ENCODE measurements at regions not wholly inside any gene's neighbourhood (a gene's known extent, or its start where the extent isn't known, plus 50 kb on each side); places are given as distances from the start of the nearest gene placed in this dataset.

DNA sequence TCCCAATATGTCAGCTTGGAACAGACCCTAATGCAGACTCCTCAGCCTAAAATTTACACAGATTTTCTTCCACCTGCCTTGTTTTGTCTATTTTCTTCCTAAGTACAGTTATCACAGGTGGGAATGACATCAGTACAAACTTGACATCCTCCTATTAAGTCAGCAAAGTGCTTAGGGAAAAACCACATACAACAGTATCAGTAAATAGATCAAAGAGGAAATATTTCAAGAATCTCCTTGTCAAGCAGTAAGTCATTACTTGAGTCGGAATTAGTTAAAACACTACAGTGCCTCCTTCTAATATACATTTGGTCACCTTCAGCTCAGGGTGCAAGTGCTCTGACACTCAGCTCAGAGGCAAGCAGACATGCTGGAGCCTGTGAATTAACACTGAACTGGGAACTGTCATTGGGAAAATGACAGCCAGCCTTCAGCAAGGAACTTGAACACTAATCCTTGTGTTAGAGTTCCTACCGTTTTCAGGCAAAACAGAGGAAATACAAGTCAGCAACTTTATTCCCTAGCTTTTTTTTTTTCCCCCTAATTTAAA, 394.3 kb upstream of the HTR2A start:
- no peaks in the 10 kb centered on the region for H3K36me3 Mint-ChIP-seq
- no peak for DNase-seq
- no peaks in the 10 kb centered on the region for H3K9me3 ChIP-seq (replicated peaks in 1 of 2; ENCODE audit: control insufficient read depth in 1 of 2, insufficient read depth in 1 of 2, low read length in 2 of 2)
- no peaks in the 10 kb centered on the region for H3K79me2 ChIP-seq (ENCODE audit: insufficient read depth, low read length)
- no peak overlapping the region for H3K27ac Mint-ChIP-seq
- H3K4me1 Mint-ChIP-seq, result no peaks in the 10 kb centered on the region
- no peak overlapping the region for H3K4me3 Mint-ChIP-seq
- peaks cover 0 to 10% (median 3%) of the 10 kb centered on the region in 7 donors for H3K9me3 Mint-ChIP-seq
- no peaks in the 10 kb centered on the region for H3K36me3 ChIP-seq (replicated peaks in 1 of 2; ENCODE audit: control insufficient read depth in 1 of 2, insufficient read depth in 2 of 2, low read length in 2 of 2)
- TF ChIP-seq, protein P1, sequence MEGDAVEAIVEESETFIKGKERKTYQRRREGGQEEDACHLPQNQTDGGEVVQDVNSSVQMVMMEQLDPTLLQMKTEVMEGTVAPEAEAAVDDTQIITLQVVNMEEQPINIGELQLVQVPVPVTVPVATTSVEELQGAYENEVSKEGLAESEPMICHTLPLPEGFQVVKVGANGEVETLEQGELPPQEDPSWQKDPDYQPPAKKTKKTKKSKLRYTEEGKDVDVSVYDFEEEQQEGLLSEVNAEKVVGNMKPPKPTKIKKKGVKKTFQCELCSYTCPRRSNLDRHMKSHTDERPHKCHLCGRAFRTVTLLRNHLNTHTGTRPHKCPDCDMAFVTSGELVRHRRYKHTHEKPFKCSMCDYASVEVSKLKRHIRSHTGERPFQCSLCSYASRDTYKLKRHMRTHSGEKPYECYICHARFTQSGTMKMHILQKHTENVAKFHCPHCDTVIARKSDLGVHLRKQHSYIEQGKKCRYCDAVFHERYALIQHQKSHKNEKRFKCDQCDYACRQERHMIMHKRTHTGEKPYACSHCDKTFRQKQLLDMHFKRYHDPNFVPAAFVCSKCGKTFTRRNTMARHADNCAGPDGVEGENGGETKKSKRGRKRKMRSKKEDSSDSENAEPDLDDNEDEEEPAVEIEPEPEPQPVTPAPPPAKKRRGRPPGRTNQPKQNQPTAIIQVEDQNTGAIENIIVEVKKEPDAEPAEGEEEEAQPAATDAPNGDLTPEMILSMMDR (IDR thresholded peaks at IDR 0.05), result no peak
- intact Hi-C loops (cut with micrococcal nuclease), result no loop called here
- no peak overlapping the region for H3K4me3 ChIP-seq (replicated peaks in 1 of 3; ENCODE audit: low read depth in 2 of 3, low read length in 3 of 3)
- H3K27me3 Mint-ChIP-seq (ENCODE audit: low read depth in 3 of 3), result peaks cover 0 to 3% (median 2%) of the 10 kb centered on the region in 3 donors
- no peak overlapping the region for H2AFZ ChIP-seq (ENCODE audit: insufficient read depth, low read depth, low read length, poor library complexity, severe bottlenecking)
- no peak overlapping the region for H3K27ac ChIP-seq (ENCODE audit: low read depth in 1 of 2, low read length in 2 of 2)
- H4K20me1 ChIP-seq (ENCODE audit: insufficient read depth, low read length), result no peaks in the 10 kb centered on the region
- 30% methylated on average over 2 of the region's 2 CpGs for WGBS (ENCODE audit: insufficient coverage)
- H3K27me3 ChIP-seq (ENCODE audit: control insufficient read depth in 2 of 2, insufficient read depth in 2 of 2, low read length in 2 of 2), result no peaks in the 10 kb centered on the region
- H3K9ac ChIP-seq (ENCODE audit: insufficient read depth, low read length, poor library complexity, severe bottlenecking), result no peak overlapping the region
- H3K4me2 ChIP-seq (replicated peaks; ENCODE audit: extremely low read depth, low read length, poor library complexity, severe bottlenecking), result no peak overlapping the region
- no peaks in the 10 kb centered on the region for H3K4me1 ChIP-seq (ENCODE audit: control insufficient read depth in 1 of 2, insufficient read depth in 2 of 2, low read length in 2 of 2)

DNA sequence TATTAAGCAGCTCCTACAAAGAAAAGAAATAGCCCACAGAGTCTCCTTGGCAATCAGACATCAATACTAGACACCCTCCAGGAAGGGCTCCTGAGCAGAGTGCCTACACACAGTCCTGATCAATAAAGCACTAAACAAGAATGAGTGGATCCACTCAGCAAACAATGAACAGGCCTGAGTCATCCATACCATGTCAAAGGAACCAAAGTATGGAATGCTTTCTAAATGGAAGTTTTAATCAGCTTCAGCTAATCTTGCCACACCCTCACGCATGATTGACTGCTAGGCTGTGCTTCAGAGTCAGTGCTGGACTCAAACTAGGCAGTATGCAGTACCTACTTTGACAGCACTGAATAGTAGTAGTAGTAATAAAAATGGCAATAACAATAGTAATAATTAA, 392.7 kb upstream of the HTR2A start:
- H3K4me3 ChIP-seq (replicated peaks in 1 of 3; ENCODE audit: low read depth in 2 of 3, low read length in 3 of 3), result no peak overlapping the region
- WGBS (ENCODE audit: insufficient coverage), result no CpG with 5 or more reads among the region's 1 CpG
- Mint-ChIP-seq H3K27me3 (ENCODE audit: low read depth in 3 of 3) (peaks cover 0 to 1% (median 0%) of the 10 kb centered on the region in 3 donors), H3K9me3 (peaks cover 0 to 3% (median 0%) of the 10 kb centered on the region in 7 donors), H3K4me1 (no peaks in the 10 kb centered on the region), H3K4me3 (no peak overlapping the region), H3K36me3 (no peaks in the 10 kb centered on the region), H3K27ac (no peak overlapping the region)
- no peak for DNase-seq
- H3K4me2 ChIP-seq (replicated peaks; ENCODE audit: extremely low read depth, low read length, poor library complexity, severe bottlenecking), result no peak overlapping the region
- no peaks in the 10 kb centered on the region for H3K9me3 ChIP-seq (replicated peaks in 1 of 2; ENCODE audit: control insufficient read depth in 1 of 2, insufficient read depth in 1 of 2, low read length in 2 of 2)
- no peaks in the 10 kb centered on the region for H3K79me2 ChIP-seq (ENCODE audit: insufficient read depth, low read length)
- no peaks in the 10 kb centered on the region for H3K27me3 ChIP-seq (ENCODE audit: control insufficient read depth in 2 of 2, insufficient read depth in 2 of 2, low read length in 2 of 2)
- intact Hi-C loops (cut with micrococcal nuclease), result no loop called here
- no peak overlapping the region for H3K9ac ChIP-seq (ENCODE audit: insufficient read depth, low read length, poor library complexity, severe bottlenecking)
- H4K20me1 ChIP-seq (ENCODE audit: insufficient read depth, low read length), result no peaks in the 10 kb centered on the region
- TF ChIP-seq, protein P1 (IDR thresholded peaks at IDR 0.05), result no peak
- no peaks in the 10 kb centered on the region for H3K36me3 ChIP-seq (replicated peaks in 1 of 2; ENCODE audit: control insufficient read depth in 1 of 2, insufficient read depth in 2 of 2, low read length in 2 of 2)
- H2AFZ ChIP-seq (ENCODE audit: insufficient read depth, low read depth, low read length, poor library complexity, severe bottlenecking), result no peak overlapping the region
- no peak overlapping the region for H3K27ac ChIP-seq (ENCODE audit: low read depth in 1 of 2, low read length in 2 of 2)
- no peaks in the 10 kb centered on the region for H3K4me1 ChIP-seq (ENCODE audit: control insufficient read depth in 1 of 2, insufficient read depth in 2 of 2, low read length in 2 of 2)
